Activated CD4-positive, alpha-beta T cell treated with anti-CD3 and anti-CD28 coated beads, Interleukin-2, amount 50 U/mL, for 1 hour (primary cell): ENCODE measurements at regions not wholly inside any gene's neighbourhood (a gene's known extent, or its start where the extent isn't known, plus 50 kb on each side); places are given as distances from the start of the nearest gene placed in this dataset.
"Not testable (repeated sequence)": the region's sequence is repeated elsewhere in the genome, so short reads cannot be mapped to it uniquely, and the experiment has no call there.

Experiments
- DNase-seq: peaks from one replicate; pipeline ENCODE4 v3.0.0-alpha.2; 2020

GRCh38 chr4:147259271-147259670, 221.6 kb upstream of the EDNRA start:
- not testable (repeated sequence) for DNase-seq

DNA sequence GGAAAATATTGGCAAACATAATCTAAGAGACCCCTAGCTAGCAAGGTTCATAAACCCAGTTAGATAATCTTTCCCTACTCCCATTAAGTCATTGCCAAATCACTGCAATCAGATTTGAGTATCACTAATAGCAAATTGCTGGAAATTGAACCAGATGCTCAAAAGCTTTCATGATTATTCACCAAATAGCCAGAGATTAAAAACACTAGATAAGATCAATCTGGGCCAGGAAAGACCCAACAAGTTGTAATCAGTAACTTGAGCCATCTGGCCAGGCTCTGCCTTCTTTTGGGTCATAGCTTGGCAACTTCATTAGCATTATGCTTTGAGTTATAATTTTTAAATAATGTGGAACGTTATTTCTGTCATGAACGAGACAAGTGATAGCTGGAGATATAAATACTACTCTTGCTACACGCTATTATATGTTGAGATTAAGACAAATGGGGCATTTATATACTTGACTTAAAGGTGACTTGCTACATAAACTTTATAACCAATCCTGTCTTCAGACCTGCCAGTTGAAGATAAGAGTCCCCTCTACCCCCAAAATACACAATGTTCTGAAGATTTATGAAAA, 196.6 kb upstream of the EDNRA start:
- no peak for DNase-seq

- no peak for DNase-seq
Observed at GRCh38 chr4:147284935-147285334, 196.0 kb upstream of the EDNRA start.

GRCh38 chr4:147285751-147286150, 195.1 kb upstream of the EDNRA start:
- no peak for DNase-seq

- DNase-seq: no peak
Observed at GRCh38 chr4:147286846-147287587, 193.9 kb upstream of the EDNRA start.

GRCh38 chr4:147287588-147287890, 193.4 kb upstream of the EDNRA start:
- no peak for DNase-seq

DNA sequence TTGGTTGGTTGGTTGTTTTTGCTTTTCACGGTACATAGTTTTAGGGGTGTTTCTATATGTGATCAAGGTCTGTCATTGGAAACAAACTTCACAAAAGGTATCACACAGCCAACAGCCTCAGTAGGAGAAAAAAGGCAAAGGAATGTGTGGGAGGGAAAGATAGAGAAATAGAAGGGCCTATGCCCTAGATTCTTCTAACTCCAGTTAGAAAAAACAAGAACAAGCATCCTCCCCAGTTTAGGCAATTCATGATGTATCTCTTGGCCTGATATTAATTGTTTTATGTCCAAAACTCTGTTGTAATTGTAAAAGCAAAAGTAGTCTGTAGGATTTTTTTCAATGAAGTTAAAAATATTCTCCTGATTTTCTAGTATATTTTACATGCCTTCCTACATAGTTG, 192.4 kb upstream of the EDNRA start:
- DNase-seq: no peak

- no peak for DNase-seq
Observed at GRCh38 chr4:147289181-147289580, 191.7 kb upstream of the EDNRA start.

DNA sequence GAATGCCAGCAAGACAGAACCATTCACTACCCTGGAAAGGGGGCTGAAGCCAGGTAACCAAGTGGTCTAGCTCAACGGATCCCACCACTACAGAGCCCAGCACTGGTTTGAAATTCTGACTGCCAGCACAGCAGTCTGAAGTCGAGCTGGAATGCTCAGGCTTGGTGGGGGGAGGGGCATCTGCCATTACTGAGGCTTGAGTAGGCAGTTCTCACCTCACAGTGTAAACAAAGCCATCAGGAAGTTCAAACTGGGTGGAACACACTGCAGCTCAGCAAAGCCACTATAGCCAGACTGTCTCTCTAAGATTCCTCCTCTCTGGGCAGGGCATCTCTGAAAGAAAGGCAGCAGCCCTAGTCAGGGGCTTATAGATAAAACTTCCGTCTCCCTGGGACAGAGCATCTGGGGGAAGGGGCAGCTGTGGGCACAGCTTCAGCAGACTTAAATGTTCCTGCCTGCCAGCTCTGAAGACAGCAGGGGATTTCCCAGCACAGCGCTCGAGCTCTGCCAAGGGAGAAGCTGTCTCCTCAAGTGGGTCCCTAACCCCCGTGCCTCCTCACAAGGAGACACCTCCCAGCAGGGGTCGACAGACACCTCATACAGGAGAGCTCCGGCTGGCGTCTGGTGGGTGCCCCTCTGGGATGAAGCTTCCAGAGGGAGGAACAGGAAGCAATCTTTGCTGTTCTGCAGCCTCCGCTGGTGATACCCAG, 188.1 kb upstream of the EDNRA start:
- not testable (repeated sequence) for DNase-seq

GRCh38 chr4:147293314-147293677, 187.6 kb upstream of the EDNRA start:
- not testable (repeated sequence) for DNase-seq

GRCh38 chr4:147299205-147299604, 181.7 kb upstream of the EDNRA start:
- no peak for DNase-seq

GRCh38 chr4:147303174-147303872, 177.6 kb upstream of the EDNRA start:
- no peak for DNase-seq

GRCh38 chr4:147303873-147304229, 177.0 kb upstream of the EDNRA start:
- DNase-seq: no peak

- DNase-seq: no peak
Observed at GRCh38 chr4:147307896-147308674, 172.8 kb upstream of the EDNRA start.

- no peak for DNase-seq
Observed at GRCh38 chr4:147309434-147309833, 171.5 kb upstream of the EDNRA start.

GRCh38 chr4:147310312-147310711, 170.6 kb upstream of the EDNRA start:
- DNase-seq: no peak

DNA sequence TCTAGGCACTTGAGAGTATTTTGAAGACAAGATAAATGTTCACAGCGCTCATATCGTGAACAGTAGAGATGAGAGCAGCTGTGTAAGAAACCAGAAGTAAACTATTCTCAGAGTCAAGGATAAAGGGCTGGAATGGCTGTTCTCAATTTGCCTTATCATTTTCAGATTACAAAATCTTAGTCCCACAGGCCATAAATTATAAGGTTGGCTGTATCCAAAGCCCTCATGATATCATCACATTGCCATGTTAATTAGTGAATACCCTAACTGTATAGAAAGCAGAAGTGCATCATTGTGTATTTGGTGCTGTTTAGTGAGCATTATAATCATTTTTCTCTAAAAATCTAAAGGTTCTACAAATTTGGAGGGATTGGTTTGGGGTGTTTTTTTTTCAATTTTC, 168.9 kb upstream of the EDNRA start:
- no peak for DNase-seq

GRCh38 chr4:147312376-147313046, 168.4 kb upstream of the EDNRA start:
- no peak for DNase-seq

- no peak for DNase-seq
Observed at GRCh38 chr4:147313108-147313507, 167.8 kb upstream of the EDNRA start.

GRCh38 chr4:147318586-147318985, 162.3 kb upstream of the EDNRA start:
- DNase-seq: no peak

DNA sequence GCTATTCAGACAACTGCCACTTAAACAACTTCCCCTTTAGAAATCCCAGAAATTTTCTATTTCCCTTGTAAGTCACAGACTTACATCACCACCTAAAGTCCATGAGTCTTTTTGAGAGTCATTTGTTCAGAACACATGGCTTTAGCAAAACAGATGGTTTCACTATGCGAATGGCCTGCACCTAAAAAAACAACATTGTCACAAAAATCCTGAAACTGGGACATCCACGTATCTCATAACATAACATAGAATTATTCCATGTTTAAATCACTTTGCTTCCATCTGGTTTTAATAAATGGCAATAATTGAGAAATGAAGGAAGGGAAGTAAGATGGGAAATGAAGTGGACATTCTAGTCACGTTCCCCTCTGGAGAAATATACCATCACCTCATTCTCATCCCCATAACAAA, 155.3 kb upstream of the EDNRA start:
- DNase-seq: no peak

GRCh38 chr4:147326591-147326990, 154.3 kb upstream of the EDNRA start:
- DNase-seq: no peak

DNA sequence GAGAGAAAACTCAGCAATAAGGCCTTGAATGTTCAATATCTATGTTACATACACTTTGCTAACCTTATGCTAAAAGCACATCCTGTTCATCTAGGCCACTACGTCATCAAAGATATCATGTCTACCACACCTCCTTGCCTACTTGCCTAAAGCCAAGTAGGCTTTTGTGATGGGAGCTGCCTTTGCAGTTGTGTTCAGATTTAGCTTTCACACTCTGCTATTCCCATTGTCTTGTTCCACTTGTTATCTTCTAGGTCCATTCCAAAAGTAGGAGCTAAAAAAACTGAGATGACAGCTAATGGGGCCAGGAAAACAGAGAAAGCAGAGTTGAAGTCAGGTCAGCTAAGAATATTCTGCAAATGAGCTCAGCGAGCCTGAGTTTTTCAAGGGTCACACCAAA, 153.6 kb upstream of the EDNRA start:
- no peak for DNase-seq
